Activated CD4-positive, alpha-beta T cell treated with anti-CD3 and anti-CD28 coated beads, Interleukin-2, amount 50 U/mL, for 16 hours (primary cell): ENCODE measurements at regions not wholly inside any gene's neighbourhood (a gene's known extent, or its start where the extent isn't known, plus 50 kb on each side); places are given as distances from the start of the nearest gene placed in this dataset.

Experiments used
- DNase-seq: peaks from one replicate; pipeline ENCODE4 v3.0.0-alpha.2; 2020

DNA sequence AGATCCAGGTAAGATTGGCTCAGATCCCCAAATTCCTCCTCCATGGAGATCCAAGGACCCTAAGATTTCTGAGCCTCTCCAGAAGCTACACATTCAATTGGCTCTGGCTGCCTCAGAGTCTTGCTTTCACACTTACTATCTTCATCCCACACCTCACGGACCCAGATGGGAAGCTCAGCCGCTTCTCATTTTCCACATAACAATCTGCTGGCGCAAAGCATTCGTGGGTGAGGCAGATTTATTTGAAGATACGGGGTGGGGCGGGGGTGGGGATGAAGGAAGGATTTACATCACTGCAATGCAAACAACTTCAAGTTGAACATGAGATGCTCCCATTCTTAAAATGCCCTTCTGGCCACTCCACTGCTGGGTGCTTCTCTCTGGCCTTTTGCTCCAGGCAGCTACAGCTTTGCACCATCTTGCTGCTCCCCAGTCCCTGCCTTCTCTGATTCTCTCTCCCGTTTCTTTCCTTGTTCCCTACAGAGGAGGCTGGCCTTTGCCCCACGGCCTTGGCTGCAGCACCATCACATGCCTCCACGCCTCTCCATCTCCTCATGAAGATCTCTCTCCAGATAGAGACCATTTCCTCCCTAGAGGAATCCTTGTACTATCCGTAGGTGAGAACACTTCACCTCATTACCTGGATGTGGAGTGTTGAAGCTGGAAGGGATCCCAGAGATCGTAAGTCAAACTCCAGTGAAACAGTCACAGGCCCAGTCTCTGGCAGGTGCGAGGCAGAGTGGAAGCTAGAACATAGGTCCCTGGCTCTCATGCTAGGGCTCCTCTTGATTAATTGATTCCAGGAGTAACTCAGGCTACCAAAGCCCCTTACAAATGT lies 175.9 kb downstream of the RPLP1 start:
- DNase-seq, result no peak

DNA sequence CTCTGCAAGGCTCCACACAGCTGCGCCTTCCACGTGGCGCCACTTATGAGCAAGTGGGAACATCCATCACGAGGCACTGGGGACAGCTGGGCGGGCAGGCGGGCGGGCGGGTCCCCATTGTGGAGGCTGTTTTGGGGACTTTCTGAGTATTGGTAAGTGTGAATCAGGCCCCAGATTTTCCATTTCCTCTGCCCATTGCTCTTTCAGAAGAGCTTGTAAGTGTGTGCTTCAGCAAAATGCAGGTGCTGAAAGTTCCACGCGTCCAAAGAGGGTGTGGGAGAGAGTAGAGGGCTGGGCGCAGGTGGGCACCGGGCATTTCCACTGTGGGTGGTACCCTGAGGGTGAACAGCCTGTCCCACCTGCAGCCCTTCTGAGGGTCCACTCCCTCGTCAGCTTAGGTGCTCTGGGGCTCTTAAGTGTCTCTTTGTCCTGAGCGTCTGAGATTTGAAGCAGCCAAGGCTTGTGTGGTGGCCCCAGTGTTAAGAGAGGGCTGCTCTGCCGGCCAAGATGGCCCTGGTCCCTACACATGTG lies 177.1 kb downstream of the RPLP1 start:
- no peak for DNase-seq

DNA sequence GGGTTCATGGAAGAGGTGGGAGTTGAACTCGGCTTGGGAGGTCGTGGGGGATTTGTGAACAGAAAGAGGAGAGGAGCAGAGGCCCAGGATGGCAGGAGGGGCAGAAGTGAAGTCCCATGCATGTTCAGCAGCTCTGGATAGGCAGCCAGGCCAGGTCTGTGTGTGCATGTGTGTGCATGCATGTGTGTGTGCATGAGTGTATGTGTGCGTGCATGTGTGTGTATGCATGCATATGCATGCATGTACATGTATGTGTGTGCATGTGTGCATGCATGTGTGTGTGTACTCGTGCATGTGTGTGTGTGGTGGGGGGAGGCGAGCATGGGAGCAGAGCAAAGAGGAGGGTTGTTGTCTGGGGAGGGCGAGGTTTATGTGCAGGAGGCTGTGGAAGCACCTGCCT lies 178.4 kb downstream of the RPLP1 start:
- DNase-seq, result no peak

DNA sequence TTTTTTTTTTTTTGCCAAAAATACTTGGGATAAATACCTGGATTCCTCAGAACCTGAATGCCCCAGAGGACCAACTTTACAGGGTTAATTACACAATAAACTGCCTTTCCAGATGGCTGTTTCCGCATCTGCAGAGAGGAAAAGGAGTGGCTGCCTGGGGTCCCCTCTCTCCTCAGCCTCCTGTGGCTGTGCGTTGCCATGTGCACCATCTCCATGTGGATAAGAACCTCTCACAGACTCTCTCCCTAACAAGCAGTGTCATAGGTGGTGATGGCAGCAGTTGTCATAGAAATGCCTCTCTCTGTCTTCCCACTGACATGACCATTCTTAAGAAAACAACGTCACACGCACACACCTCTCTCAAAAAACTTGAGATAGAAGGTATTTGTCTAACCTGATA lies 179.4 kb downstream of the RPLP1 start:
- no peak for DNase-seq

DNA sequence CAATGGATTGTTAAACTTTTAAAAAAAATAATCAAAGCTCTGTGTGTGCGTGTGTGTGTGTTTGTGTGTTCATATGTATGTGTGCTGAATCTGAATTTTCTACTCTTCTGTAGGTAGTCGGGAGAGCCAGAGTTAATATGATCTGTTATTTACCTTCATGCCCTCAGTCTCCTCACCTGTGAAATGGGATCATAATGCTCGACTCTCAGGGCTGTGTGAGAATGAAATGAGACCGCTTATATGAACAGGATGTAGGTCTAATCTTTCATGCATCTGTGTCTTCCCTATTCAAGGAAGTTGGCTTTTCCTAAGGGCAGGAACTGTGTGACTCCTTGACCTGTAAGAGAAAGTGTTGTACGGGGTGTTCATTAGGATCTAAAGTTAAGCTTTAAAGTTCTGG lies 182.2 kb downstream of the RPLP1 start:
- DNase-seq, result no peak

DNA sequence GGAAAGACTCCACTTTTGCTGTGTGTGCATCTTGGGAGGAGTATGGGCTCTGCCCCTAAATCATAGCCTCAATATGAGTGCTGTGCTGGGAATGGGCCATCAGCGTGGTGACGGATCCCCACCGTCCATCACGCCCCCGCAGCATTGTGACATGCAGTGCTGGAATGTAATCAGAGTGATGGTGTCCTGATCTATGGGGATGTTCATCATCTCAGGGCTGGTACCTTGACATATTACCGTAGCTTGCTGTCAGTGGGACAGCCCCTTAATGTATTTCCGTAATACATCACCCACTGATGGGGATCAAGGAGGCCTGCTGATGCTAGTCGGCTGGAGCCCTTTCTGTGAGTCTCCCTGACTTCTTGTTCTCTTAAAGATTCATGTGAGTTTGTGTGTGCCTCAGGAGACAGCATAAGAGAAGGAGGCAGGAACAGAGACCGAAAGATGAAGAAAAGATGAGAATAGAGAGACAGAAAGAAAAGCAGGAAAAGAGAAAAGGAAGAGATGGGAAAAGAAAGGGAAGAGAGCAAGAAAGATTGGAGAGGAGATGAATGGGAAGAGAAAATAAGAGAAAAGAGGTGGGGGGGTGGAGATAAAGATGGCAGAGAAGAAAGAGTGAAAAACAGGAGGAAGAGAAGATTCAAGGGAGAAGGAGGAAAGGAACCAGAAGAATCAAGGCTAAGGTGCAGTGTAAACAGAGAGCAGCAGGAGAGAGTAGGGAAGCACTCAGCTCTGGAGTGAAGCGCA lies 183.7 kb downstream of the RPLP1 start:
- DNase-seq, result no peak

DNA sequence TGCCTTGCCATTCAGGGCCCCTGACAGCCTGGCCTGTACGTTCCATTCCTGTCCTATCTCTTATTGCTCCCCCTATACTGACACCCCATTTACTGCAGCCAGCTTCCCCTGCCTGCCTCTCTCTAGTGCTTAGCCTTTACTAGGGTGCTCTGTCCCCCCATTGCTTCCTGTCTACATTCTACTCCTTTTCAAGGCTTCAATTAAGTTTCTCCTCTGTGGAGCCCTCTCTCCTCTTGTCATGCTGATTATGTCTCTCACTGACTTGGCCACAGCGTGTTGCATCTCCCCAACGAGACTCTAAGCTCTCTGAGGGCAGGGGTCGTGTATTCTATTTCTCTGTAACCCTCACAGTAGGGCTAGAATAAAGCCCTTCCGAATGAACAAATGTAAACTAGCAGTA lies 185.2 kb downstream of the RPLP1 start:
- no peak for DNase-seq

DNA sequence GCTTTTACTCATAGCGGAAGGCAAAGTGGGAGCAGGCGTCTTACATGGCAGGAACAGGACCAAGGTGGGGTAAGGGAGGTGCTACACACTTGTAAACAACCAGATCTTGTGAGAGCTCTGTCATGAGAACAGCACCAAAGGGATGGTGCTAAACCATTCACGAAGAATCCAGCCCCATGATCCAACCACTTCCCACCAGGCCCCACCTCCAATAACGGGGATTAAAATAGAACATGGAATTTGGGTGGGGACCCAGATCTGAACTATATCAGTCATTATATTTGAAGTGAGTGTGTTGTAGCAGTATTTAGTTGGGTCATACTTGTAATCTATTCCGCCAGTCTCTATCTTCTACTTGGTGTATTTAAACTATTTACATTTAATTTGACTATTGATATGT lies 190.9 kb downstream of the RPLP1 start:
- DNase-seq, result no peak

DNA sequence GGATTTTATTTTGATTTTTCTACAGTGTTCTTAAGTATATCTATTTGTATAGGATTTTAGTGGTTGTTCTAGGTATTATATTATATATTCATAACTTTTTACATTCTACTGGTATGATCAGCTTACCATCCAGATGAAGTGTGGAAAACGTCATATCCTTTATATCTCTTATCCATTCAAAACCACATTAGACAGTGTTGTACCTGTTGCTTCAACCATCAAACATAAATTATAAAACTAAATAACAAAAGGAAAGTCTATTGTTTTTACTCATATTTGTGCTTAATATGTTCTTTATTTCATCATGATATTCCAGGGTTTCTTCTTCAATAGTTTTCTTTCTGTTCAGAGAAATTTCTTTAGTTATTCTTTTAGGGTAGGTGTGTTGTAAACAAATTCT lies 191.4 kb downstream of the RPLP1 start:
- DNase-seq, result no peak

DNA sequence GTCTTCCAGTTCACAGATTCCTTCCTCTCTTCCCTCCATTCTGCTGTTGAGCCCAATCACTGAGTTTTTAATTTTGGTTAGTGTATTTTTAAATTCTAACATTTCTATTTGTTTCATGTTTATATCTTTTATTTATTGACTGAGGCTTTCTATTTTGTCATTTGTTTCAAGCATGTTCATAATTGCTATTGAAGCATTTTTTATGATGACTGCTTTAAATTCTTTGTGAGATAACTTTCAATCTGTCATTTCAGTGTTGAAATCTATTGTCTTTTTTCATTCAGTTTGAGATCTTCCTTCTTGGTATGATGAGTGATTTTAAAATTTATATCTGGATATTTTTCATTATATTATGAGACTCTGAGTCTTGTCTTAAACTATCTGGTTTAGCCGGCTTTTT lies 192.3 kb downstream of the RPLP1 start:
- DNase-seq, result no peak

DNA sequence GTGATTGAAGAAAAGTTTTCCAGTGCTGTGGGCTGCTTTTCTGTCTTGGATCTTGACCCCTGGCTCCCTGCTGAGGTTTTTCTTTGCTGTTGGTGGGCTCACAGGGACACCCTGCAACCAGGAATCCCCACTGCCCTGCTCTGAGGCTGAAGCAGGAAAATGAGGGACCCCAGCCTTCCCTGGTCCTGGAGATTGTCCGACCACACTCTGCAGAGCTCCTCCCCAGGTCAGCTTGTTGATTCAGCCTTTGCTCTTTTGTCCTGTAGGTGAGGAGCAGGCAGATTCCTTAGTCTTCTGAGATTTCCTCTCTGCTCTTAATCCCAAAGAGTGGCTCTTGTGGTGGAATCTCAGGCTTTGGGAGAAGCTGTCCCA lies 194.5 kb downstream of the RPLP1 start:
- DNase-seq, result no peak

DNA sequence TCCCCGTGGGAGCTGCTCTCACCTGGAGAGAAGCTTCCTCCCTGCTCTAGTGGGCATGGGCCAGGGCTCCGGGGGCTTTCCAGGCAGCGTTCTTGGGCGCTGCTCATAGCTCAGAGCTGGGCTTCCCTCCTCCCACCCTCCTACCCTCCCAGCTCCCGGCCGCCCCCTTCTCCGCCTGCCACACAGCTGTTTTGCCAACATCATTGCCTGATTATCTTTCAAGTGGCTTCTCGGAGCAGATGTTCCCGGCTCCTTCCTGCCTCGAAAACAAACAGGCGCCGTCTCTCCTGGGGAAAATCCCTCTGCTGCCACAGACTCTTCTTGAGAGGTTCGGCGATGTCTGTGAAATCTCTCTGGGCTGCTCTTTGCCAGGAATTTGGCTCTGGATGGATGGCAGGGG lies 195.6 kb downstream of the RPLP1 start:
- DNase-seq, result no peak

DNA sequence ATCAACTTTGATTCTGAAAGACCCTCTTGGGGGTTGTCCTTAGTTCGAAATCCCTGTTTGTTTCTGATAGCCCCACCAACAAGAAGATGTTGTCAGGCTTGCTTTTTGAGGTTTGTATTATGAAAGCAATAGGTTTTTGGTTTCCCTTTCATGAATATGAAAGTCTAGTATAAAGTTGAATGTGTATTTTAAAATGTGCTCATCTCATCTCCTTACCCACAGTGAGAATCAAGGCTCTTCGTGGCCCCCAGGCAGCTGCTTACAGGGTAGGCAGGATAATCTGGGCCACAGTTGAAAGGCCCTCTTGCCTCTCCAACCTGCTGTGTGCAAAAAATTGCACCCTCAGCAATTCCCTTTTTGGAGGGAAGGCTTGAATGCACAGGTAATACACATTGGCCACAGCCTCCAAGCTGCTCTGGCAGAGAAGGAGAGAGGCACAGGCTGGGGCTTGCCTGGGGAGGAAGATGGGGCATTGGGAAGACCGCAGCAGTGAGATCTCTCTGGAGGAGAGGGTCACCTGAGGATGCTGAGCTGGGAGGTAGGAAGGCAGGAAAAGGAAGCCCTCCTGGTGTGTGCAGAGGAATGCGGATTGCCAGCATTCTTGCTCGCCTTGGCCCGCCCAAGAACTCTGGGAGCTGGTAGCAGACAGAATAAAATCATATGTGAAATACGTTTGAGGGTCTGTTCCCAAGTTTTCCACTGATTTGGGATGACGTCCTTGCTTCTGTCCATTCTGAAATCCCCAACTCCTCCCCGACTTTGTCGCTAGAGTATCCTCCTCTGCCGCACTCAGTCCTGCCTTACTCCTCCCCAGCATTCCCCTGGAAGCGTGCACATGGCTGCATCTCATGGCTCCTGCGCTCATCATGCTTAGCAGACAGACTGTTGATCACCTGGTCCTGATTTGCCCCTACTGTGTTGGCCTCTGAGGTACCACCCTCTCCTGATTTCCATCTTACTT lies 196.4 kb downstream of the RPLP1 start:
- no peak for DNase-seq

DNA sequence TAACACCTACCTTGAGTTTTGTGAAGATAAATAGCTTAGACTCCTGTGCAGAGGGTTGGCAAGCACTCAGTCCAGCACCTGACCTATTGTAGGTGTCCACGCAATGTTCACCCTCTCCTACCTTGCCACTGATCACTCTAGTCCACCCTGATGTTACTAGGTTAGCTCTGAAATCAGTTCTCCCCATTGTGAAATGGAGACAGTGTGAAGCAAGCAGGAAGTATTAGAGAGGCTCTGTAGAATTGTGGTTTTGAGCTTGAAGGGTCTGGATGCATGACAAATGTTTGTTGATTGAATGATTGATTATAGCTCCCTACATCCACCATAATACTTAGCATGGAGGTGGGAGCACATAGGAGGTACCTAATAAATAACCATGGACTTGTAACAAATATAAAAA lies 199.7 kb downstream of the RPLP1 start:
- DNase-seq, result no peak

DNA sequence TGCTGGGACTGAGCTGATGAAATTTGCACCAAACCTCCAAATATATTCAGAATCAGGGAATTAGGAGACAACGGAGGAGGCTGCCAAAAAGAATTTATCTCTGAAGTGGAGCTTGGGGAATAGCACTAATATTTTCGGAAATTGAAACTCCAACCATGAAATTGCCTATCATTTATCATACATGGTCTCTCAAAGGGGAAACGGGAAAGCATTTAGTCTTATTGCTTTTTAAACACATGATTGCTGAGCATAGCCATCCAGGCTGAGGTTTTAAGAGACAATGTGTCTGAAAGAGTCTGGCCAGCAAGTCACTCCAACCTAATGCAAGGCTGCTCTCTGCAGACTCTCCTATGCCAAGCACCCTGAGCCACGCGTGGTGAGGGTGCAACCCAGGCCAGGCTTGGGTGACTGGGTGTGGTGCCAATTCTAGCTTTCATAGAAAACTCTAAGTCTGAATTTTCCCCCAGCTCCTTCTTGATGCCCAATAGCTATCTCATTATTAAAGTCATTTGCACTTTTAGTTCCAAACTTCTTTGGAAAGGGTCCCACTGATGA lies 200.2 kb downstream of the RPLP1 start:
- no peak for DNase-seq

DNA sequence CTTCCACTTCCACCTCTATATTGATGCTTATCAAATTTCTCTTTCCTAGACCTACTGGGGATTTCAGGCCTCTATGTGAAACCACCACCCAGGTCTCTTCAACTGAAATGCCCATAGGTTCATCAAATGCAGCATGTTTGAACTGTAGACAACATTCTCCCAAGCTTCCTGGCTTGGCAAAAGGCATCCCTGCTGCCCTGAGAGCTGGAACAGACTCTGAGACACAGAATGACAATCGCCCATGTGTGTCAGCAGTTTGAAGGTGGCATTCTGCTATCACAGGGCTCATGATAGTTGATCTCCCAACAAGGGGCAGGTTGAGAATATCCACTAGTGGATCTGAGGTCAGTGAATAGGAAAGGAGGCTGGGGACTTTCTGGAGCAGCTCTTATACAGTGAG lies 200.7 kb downstream of the RPLP1 start:
- no peak for DNase-seq

DNA sequence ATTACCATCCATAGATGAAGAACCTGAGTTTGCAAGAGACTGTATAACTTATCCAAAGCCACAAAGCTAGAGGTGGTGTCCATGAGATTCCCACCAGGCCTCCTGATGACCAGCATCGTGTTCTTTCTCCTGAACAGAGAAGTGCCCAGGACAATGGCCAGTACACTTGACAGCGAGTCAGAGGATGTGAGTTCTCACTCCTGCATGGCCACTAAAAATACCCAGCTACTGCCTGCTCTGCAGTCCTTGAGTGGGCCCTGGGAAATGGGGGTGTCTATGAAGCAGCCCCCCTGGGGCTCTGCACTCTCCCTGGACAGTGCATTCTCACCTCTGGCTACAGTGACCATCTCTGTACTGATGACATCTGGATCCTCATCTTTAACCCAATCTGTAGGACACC lies 201.2 kb downstream of the RPLP1 start:
- no peak for DNase-seq

DNA sequence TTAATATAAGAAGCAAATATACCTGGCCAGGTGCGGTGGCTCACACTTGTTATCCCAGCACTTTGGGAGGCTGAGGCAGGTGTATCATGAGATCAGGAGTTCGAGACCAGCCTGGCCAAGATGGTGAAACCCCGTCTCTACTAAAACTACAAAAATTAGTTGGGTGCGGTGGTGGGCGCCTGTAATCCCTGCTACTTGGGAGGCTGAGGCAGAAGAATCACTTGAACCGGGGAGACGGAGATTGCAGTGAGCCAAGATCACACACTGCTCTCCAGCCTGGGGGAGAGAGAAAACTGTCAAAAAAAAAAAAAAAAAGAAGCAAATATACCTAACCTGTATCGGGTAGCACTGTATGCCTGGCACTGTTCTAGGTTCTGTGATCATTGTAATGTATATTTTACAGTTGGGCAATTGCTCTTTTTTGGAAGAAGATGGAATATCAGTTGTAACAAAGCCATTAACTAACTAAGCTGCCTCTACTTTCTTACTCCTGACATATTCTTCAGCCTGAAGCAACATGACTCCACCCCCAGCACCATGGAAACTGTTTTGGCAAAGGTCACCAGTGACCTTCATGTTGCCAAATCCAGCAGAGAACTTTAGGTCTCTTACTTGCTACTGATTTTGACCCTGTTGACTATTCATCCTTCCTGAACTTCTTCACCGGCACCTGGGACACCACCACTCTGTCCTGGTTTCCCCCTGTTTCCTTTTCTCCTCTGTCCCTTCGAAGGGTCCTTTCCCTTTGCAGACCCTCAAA lies 203.8 kb downstream of the RPLP1 start:
- DNase-seq, result no peak

DNA sequence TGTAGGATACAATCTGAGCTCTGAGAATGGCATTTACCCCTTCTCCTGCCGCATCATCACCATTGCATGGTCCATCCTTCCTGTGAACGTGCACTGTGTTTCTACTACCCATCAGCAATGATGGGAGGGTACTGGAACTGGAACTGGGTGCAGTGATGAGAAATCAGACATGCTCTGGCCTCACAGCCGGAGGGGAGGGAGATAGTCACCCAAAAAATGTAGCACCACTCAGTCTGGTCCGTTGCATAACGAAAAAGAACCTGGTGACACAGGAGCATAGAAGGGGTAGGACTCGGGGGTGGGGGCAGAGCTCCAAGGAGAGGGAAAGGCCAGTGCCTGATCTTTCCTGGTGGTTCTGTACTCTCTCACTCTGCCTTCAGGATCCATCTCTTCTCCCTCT lies 205.0 kb downstream of the RPLP1 start:
- DNase-seq, result no peak

DNA sequence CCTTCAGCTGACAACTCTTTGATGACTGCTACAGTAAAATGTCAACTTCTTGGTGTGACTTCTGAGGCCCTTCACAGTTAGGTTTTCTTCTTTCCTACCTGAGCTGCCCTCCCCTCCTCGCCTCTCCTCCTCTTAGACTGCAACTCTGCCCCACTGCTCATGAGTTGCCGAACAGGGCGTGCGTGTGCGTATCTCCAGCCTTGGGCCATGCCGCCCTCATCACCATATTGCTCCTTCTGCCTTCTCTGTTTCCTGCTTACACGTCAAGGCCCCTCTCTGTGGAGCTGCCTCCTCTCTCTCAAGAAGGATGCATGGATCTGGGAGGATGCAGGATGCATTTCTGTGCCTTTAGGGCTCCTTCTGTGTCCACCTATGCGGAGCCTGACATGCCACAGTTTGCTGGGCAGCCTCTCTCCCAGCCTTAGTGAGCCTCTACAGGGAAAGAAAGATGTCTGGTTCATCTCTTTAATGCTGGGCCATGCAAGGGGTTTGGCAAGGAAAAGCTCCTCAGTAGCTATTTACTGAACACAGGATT lies 205.9 kb downstream of the RPLP1 start:
- DNase-seq, result no peak

DNA sequence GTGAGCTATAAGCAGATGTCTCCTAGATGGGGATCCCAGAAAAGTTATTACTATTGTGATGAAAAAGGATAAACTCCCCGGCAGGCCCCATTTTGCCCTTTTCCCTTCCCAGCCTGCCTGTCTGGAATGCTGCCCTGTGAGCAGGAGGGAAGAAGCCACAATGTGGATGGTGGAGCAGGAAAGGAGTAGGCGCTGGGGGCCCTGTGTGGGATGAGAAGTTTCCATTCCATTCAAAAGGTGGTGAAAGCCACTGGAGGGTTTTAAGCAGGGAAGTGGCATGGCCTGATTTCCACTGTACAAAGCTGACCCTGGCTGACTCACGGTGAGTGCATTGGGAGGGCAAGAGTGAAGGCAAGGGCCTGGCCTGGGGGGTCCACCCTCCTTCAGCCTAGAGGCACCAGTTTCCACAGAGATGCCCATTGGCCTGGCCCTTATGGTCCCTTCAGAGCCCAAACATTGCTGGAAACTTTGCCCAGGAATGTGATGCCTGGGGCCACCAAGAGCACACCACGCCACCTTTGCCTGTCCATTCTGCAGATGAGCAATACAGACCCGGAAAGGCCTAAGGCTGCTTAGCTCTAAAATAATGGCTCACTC lies 206.9 kb downstream of the RPLP1 start:
- no peak for DNase-seq
